SK-N-SH (cell line): ENCODE measurements at regions not wholly inside any gene's neighbourhood (a gene's known extent, or its start where the extent isn't known, plus 50 kb on each side); places are given as distances from the start of the nearest gene placed in this dataset.

Source experiments
- CTCF ChIA-PET: fragments of 300-600, 350-600 bp; formaldehyde crosslinking; extraction: SDS; loops from one replicate; lab custom pipeline; 2021; lab: Yijun Ruan, JAX
- POLR2A ChIA-PET: fragments of 350-600 bp; sonication (Branson Sonifier 250); formaldehyde crosslinking; extraction: SDS; loops from one replicate; lab custom pipeline; 2020; ENCODE audit warnings: antibody characterized with exemption, inconsistent platforms; lab: Yijun Ruan, JAX
- DNase-seq: peaks from one replicate; pipeline ENCODE4 v3.0.0; 2012
- H2AFZ ChIP-seq: fragments of 200-600 bp; sonication (generic); 2 replicates; pipeline ENCODE4 v1.8.1; 2016; ENCODE audit warnings: antibody characterized with exemption, mild to moderate bottlenecking, low read depth
- H3F3A ChIP-seq: fragments of 200-600 bp; sonication (generic); replicated peaks from 2 replicates; pipeline ENCODE3; 2016; ENCODE audit warnings: antibody characterized with exemption, mild to moderate bottlenecking; ENCODE audit not compliant: insufficient read depth
- H3K27ac ChIP-seq, 2 experiments: fragments of 200-500 bp in 1 of 2; fragments of 200-600 bp in 1 of 2; sonication (Bioruptor generic) in 1 of 2; sonication (generic), shearing (Covaris generic) in 1 of 2; 2 replicates each; pipeline versions ENCODE4 v1.5.1 to v1.6.1; 2014 to 2016; ENCODE audit warnings: low read depth in 2 of 2, inconsistent platforms in 1 of 2, low read length in 1 of 2, mild to moderate bottlenecking in 1 of 2, mixed read lengths in 1 of 2
- H3K27me3 ChIP-seq: fragments of 200-600 bp; sonication (generic), shearing (Covaris generic); 2 replicates; pipeline ENCODE4 v1.6.1; 2016; ENCODE audit warnings: mixed run types; ENCODE audit not compliant: insufficient read depth
- H3K36me3 ChIP-seq, 2 experiments: fragments of 200-500 bp in 1 of 2; fragments of 200-600 bp in 1 of 2; sonication (Bioruptor generic) in 1 of 2; sonication (generic) in 1 of 2; replicated peaks in 1 of 2; 2 replicates each; pipeline versions ENCODE3 to v1.5.1; 2014 to 2016; ENCODE audit warnings: low read length in 1 of 2, mild to moderate bottlenecking in 1 of 2; ENCODE audit not compliant: insufficient read depth in 2 of 2, control insufficient read depth in 1 of 2
- H3K4me1 ChIP-seq, 2 experiments: fragments of 200-500 bp in 1 of 2; fragments of 200-600 bp in 1 of 2; sonication (Bioruptor generic) in 1 of 2; sonication (generic), shearing (Covaris generic) in 1 of 2; 2 replicates each; pipeline versions ENCODE4 v1.5.1 to v1.6.1; 2014 to 2016; ENCODE audit warnings: low read depth in 1 of 2, low read length in 1 of 2, mixed run types in 1 of 2; ENCODE audit not compliant: insufficient read depth in 2 of 2, control insufficient read depth in 1 of 2
- H3K4me2 ChIP-seq: fragments of 200-600 bp; sonication (generic), shearing (Covaris generic); 2 replicates; pipeline ENCODE4 v1.6.1; 2017; ENCODE audit warnings: mixed run types
- H3K4me3 ChIP-seq, 2 experiments: fragments of 200-500 bp in 1 of 2; fragments of 200-600 bp in 1 of 2; sonication (Bioruptor generic) in 1 of 2; sonication (generic), shearing (Covaris generic) in 1 of 2; 2 replicates each; pipeline versions ENCODE4 v1.5.1 to v1.8.1; 2014 to 2016; ENCODE audit warnings: low read depth in 2 of 2, inconsistent platforms in 1 of 2, low read length in 1 of 2, mild to moderate bottlenecking in 1 of 2, mixed read lengths in 1 of 2, moderate library complexity in 1 of 2
- H3K79me2 ChIP-seq: fragments of 200-600 bp; sonication (generic); 2 replicates; pipeline ENCODE4 v1.8.1; 2017; ENCODE audit warnings: mild to moderate bottlenecking; ENCODE audit not compliant: insufficient read depth
- H3K9ac ChIP-seq: fragments of 200-600 bp; sonication (generic); 2 replicates; pipeline ENCODE4 v1.6.1; 2017; ENCODE audit warnings: mixed run types
- H3K9me2 ChIP-seq: fragments of 200-600 bp; sonication (generic); 2 replicates; pipeline ENCODE4 v1.6.1; 2017; ENCODE audit warnings: mixed run types
- H3K9me3 ChIP-seq: fragments of 200-600 bp; sonication (generic); 2 replicates; pipeline ENCODE4 v1.6.1; 2017; ENCODE audit warnings: mixed run types, mild to moderate bottlenecking, moderate library complexity
- H4K20me1 ChIP-seq: fragments of 200-600 bp; sonication (generic); 2 replicates; pipeline ENCODE4 v1.6.1; 2017; ENCODE audit warnings: mild to moderate bottlenecking, mixed run types; ENCODE audit not compliant: insufficient read depth
- EP300 ChIP-seq, 2 experiments: IDR thresholded peaks; 2 replicates each; pipeline versions ENCODE4 v1.4.0 to v1.6.1; 2012; ENCODE audit warnings: borderline replicate concordance in 1 of 2, low read depth in 1 of 2, low read length in 1 of 2
- FOSL2 ChIP-seq: IDR thresholded peaks from 2 replicates; pipeline ENCODE4 v1.4.0; 2012; ENCODE audit warnings: low read depth, mild to moderate bottlenecking, moderate library complexity, borderline replicate concordance
- JUND ChIP-seq: IDR thresholded peaks from 2 replicates; pipeline ENCODE4 v1.4.0; 2012
- MAX ChIP-seq: IDR thresholded peaks from 2 replicates; pipeline ENCODE4 v1.4.0; 2012; ENCODE audit warnings: low read depth
- MEF2A ChIP-seq: IDR thresholded peaks from 2 replicates; pipeline ENCODE4 v1.4.0; 2012; ENCODE audit warnings: low read depth, borderline replicate concordance
- PBX3 ChIP-seq: IDR thresholded peaks from 2 replicates; pipeline ENCODE4; 2012
- SIN3A ChIP-seq: IDR thresholded peaks from 2 replicates; pipeline ENCODE4 v1.6.1; 2012; ENCODE audit warnings: low read depth, mild to moderate bottlenecking, low read length, moderate library complexity, borderline replicate concordance
- USF1 ChIP-seq: IDR thresholded peaks from 2 replicates; pipeline ENCODE4 v1.4.0; 2012; ENCODE audit warnings: low read depth, borderline replicate concordance
- YY1 ChIP-seq: IDR thresholded peaks from 2 replicates; pipeline ENCODE4 v1.4.0; 2012; ENCODE audit warnings: low read depth, mild to moderate bottlenecking
- WGBS: methylation state at CpG from one replicate; pipeline ENCODE4 v1.1.6; 2017; ENCODE audit warnings: low lambda C conversion rate; 5-methylcytosine and 5-hydroxymethylcytosine counted together
- TF ChIP-seq, protein P1 (sequence below): fragments of 150-350 bp; IDR thresholded peaks from 2 replicates; pipeline ENCODE4 v1.6.1; 2017; ENCODE audit warnings: antibody characterized with exemption, low read length, low read depth, borderline replicate concordance
- TF ChIP-seq, protein P2 (sequence below): fragments of 150-350 bp; IDR thresholded peaks from 2 replicates; pipeline ENCODE4 v1.6.1; 2016; ENCODE audit warnings: mild to moderate bottlenecking, low read depth, low read length
- TF ChIP-seq, protein P3 (sequence below): fragments of 200-600 bp; sonication (generic); IDR thresholded peaks from 2 replicates; pipeline ENCODE4 v1.6.1; 2017; ENCODE audit warnings: antibody characterized with exemption, mild to moderate bottlenecking, moderate library complexity

GRCh38 chr11:33532257-33532656 is 168.4 kb downstream of the C11orf91 start:
- Histone ChIP-seq H3K27me3 (no peaks in the 10 kb centered on the region), H3K36me3 (peaks cover 0 to 8% of the 10 kb centered on the region in 2 experiments), H4K20me1 (peaks cover 7% of the 10 kb centered on the region; the same call in 1 of the 2 replicates), H3K79me2 (peaks cover 78% of the 10 kb centered on the region), H3K9me2 (no peaks in the 10 kb centered on the region), H3K4me2 (peak overlapping the region; percentile 68), H3K4me3 (peak overlapping the region in 1 of 2 experiments; percentile 9; a peak in 1 of 4 replicates), H3K9ac (no peak overlapping the region; the same call in 1 of the 2 replicates), H3F3A (peaks cover 49% of the 10 kb centered on the region), H3K4me1 (peaks cover 0 to 21% of the 10 kb centered on the region in 2 experiments; a peak in 1 of 4 replicates), H3K27ac (peak overlapping the region in 1 of 2 experiments; percentile 93; a peak in 3 of 4 replicates), H3K9me3 (0 out of 2 replicates have a peak, but pooled peaks cover under 1% of the 10 kb centered on the region), H2AFZ (no peak overlapping the region)
- DNase-seq: no peak
- POLR2A ChIA-PET: no interaction called here
- CTCF ChIA-PET: interaction anchor here (0.9 kb wide), 2 partner anchors 10 to 65 kb away, joined by 3 read pairs; no protein-coding TSS in a partner anchor
- WGBS: 96% methylated on average over 3 of the region's 3 CpGs
- TF ChIP-seq, protein P1, sequence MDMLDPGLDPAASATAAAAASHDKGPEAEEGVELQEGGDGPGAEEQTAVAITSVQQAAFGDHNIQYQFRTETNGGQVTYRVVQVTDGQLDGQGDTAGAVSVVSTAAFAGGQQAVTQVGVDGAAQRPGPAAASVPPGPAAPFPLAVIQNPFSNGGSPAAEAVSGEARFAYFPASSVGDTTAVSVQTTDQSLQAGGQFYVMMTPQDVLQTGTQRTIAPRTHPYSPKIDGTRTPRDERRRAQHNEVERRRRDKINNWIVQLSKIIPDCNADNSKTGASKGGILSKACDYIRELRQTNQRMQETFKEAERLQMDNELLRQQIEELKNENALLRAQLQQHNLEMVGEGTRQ: no peak
- TF ChIP-seq, protein P2, sequence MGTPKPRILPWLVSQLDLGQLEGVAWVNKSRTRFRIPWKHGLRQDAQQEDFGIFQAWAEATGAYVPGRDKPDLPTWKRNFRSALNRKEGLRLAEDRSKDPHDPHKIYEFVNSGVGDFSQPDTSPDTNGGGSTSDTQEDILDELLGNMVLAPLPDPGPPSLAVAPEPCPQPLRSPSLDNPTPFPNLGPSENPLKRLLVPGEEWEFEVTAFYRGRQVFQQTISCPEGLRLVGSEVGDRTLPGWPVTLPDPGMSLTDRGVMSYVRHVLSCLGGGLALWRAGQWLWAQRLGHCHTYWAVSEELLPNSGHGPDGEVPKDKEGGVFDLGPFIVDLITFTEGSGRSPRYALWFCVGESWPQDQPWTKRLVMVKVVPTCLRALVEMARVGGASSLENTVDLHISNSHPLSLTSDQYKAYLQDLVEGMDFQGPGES: no peak
- TF ChIP-seq USF1: no peak
- TF ChIP-seq, all 33 proteins: peak for 0

DNA sequence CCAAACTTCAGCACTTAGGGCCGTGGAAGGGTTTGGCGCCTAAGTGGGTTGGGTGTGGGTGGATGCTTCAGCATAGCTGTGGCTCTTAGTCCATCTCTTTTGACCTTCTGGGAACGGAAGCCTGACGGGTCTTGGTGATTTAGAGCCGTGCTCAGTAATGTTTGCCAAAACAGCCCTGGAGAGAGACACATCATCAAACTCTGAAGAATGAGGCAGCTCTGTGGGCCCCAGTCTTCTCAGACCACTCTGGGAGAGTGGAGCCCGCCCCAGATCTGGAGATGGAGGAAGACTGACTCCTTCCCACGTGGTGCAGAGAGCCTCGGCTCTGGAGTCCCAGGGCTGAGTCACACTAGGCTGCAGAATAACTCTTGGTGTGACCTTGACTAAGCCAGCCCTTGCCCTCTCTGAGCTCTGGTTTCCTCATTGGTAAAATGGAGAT is 168.9 kb downstream of the C11orf91 start:
- POLR2A ChIA-PET: no interaction called here
- Histone ChIP-seq H2AFZ (no peak overlapping the region), H3K9ac (peak overlapping the region; percentile 50; the same call in 1 of the 2 replicates), H3F3A (peaks cover 49% of the 10 kb centered on the region), H3K4me1 (peaks cover 0 to 21% of the 10 kb centered on the region in 2 experiments; a peak in 1 of 4 replicates), H3K9me3 (peaks cover 5% of the 10 kb centered on the region; the same call in 1 of the 2 replicates), H3K4me3 (peak overlapping the region in 1 of 2 experiments; percentile 9; a peak in 1 of 4 replicates), H3K9me2 (no peaks in the 10 kb centered on the region), H3K27ac (peak overlapping the region; percentile 1 to 93; a peak in 3 of 4 replicates), H3K79me2 (peaks cover 78% of the 10 kb centered on the region), H4K20me1 (peaks cover 7% of the 10 kb centered on the region; the same call in 1 of the 2 replicates), H3K36me3 (peaks cover 0 to 12% of the 10 kb centered on the region in 2 experiments), H3K27me3 (no peaks in the 10 kb centered on the region), H3K4me2 (peak overlapping the region; percentile 68)
- WGBS: 50% methylated on average over 8 of the region's 8 CpGs
- DNase-seq: no peak
- CTCF ChIA-PET: interaction anchor here (0.9 kb wide), 2 partner anchors 11 to 64 kb away, joined by 3 read pairs; no protein-coding TSS in a partner anchor
- TF ChIP-seq USF1: peak; percentile 80
- TF ChIP-seq SIN3A: peak; percentile 45; the same call in 1 of the 2 replicates
- TF ChIP-seq JUND: peak; percentile 49; the same call in 1 of the 2 replicates
- TF ChIP-seq FOSL2: peak; percentile 76
- no peak for TF ChIP-seq MEF2A
- TF ChIP-seq, protein P2: no peak
- peak; percentile 77 for TF ChIP-seq PBX3
- no peak for TF ChIP-seq YY1
- peak; percentile 93 for TF ChIP-seq MAX
- TF ChIP-seq, protein P3, sequence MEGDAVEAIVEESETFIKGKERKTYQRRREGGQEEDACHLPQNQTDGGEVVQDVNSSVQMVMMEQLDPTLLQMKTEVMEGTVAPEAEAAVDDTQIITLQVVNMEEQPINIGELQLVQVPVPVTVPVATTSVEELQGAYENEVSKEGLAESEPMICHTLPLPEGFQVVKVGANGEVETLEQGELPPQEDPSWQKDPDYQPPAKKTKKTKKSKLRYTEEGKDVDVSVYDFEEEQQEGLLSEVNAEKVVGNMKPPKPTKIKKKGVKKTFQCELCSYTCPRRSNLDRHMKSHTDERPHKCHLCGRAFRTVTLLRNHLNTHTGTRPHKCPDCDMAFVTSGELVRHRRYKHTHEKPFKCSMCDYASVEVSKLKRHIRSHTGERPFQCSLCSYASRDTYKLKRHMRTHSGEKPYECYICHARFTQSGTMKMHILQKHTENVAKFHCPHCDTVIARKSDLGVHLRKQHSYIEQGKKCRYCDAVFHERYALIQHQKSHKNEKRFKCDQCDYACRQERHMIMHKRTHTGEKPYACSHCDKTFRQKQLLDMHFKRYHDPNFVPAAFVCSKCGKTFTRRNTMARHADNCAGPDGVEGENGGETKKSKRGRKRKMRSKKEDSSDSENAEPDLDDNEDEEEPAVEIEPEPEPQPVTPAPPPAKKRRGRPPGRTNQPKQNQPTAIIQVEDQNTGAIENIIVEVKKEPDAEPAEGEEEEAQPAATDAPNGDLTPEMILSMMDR: no peak
- peak in 1 of 2 experiments; percentile 49; a peak in 1 of 4 replicates for TF ChIP-seq EP300 (IDR thresholded peaks at IDR 0.05; ENCODE audit: borderline replicate concordance in 1 of 2, low read depth in 1 of 2, low read length in 1 of 2)
